ENCODE measurements at regions not wholly inside any gene's neighbourhood (a gene's known extent, or its start where the extent isn't known, plus 50 kb on each side); places are given as distances from the start of the nearest gene placed in this dataset.

GRCh38 chr12:34607520-34608195, 585.4 kb downstream of the ALG10 start:
- TF ChIP-seq PML (IDR thresholded peaks at IDR 0.05; ENCODE audit: low read length), result no peak
- TF ChIP-seq, protein P1, sequence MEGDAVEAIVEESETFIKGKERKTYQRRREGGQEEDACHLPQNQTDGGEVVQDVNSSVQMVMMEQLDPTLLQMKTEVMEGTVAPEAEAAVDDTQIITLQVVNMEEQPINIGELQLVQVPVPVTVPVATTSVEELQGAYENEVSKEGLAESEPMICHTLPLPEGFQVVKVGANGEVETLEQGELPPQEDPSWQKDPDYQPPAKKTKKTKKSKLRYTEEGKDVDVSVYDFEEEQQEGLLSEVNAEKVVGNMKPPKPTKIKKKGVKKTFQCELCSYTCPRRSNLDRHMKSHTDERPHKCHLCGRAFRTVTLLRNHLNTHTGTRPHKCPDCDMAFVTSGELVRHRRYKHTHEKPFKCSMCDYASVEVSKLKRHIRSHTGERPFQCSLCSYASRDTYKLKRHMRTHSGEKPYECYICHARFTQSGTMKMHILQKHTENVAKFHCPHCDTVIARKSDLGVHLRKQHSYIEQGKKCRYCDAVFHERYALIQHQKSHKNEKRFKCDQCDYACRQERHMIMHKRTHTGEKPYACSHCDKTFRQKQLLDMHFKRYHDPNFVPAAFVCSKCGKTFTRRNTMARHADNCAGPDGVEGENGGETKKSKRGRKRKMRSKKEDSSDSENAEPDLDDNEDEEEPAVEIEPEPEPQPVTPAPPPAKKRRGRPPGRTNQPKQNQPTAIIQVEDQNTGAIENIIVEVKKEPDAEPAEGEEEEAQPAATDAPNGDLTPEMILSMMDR (IDR thresholded peaks at IDR 0.05 in 2 of 3, conservative IDR thresholded peaks at IDR 0.05 in 1 of 3; ENCODE audit: control insufficient read depth in 2 of 3, extremely low read depth in 1 of 3, insufficient read depth in 1 of 3, low read depth in 3 of 3, low read length in 3 of 3), result no peak
- no peak for TF ChIP-seq EZH2 (IDR thresholded peaks at IDR 0.05; ENCODE audit: borderline replicate concordance, control insufficient read depth, low read depth, low read length)
- TF ChIP-seq FOS (IDR thresholded peaks at IDR 0.05; ENCODE audit: borderline replicate concordance, extremely low read depth, insufficient read length), result no peak
- TF ChIP-seq ZNF207 (IDR thresholded peaks at IDR 0.05; ENCODE audit: borderline replicate concordance), result no peak
- TF ChIP-seq STAT1 (conservative IDR thresholded peaks at IDR 0.05), result no peak
- TF ChIP-seq POLR2AphosphoS5 (IDR thresholded peaks at IDR 0.05; ENCODE audit: low read length), result no peak

Measured in GM12878 (cell line).